A673 (cell line): ENCODE measurements at regions not wholly inside any gene's neighbourhood (a gene's known extent, or its start where the extent isn't known, plus 50 kb on each side); places are given as distances from the start of the nearest gene placed in this dataset.

Experiments
- BruUV-seq: library from RNA; stranded (reverse); fragments of 400-500 nt; replicated peaks from 2 replicates; lab custom pipeline; 2021; lab: Mats Ljungman, UMichigan
- CTCF ChIA-PET: fragments of 300-600 bp; sonication (Branson Sonifier 250); formaldehyde crosslinking; loops from one replicate; lab custom pipeline; 2022; ENCODE audit warnings: antibody characterized with exemption; lab: Charles Lee
- POLR2A ChIA-PET: fragments of 300-600 bp; sonication (Branson Sonifier 250); formaldehyde crosslinking; loops from one replicate; lab custom pipeline; 2022; ENCODE audit warnings: antibody characterized with exemption; ENCODE audit not compliant: low non-redundant PET; lab: Charles Lee
- DNase-seq: peaks from one replicate; pipeline ENCODE4 v3.0.0-alpha.2; 2015; ENCODE audit warnings: low spot score
- H3K27ac ChIP-seq: fragments of 200-600 bp; sonication (generic); 2 replicates; pipeline ENCODE4 v1.5.1; 2016; ENCODE audit warnings: mixed run types, low read depth, mild to moderate bottlenecking, mixed read lengths, antibody characterized with exemption, low read length; ENCODE audit not compliant: poor library complexity, severe bottlenecking
- H3K27me3 ChIP-seq: fragments of 200-600 bp; sonication (generic); replicated peaks from 2 replicates; pipeline ENCODE4 v1.6.1; 2017; ENCODE audit warnings: mixed run types, low read depth, mild to moderate bottlenecking, mixed read lengths, antibody characterized with exemption, low read length; ENCODE audit not compliant: insufficient read depth, poor library complexity
- H3K36me3 ChIP-seq: fragments of 200-600 bp; sonication (generic); 2 replicates; pipeline ENCODE4 v1.6.1; 2016; ENCODE audit warnings: mixed run types, mild to moderate bottlenecking, mixed read lengths, antibody characterized with exemption, low read length; ENCODE audit not compliant: insufficient read depth, poor library complexity, severe bottlenecking
- H3K4me1 ChIP-seq: fragments of 200-600 bp; sonication (generic); 2 replicates; pipeline ENCODE4 v1.6.1; 2017; ENCODE audit warnings: mixed run types, mild to moderate bottlenecking, mixed read lengths, antibody characterized with exemption, low read length; ENCODE audit not compliant: insufficient read depth, poor library complexity, severe bottlenecking
- H3K4me3 ChIP-seq: fragments of 200-600 bp; sonication (generic); 2 replicates; pipeline ENCODE4 v1.5.1; 2016; ENCODE audit warnings: low read depth, mixed run types, mild to moderate bottlenecking, mixed read lengths, low read length; ENCODE audit not compliant: poor library complexity, severe bottlenecking
- H3K9me3 ChIP-seq: fragments of 200-600 bp; sonication (generic); 2 replicates; pipeline ENCODE4 v1.6.1; 2016; ENCODE audit warnings: mixed run types, low read depth, mild to moderate bottlenecking, mixed read lengths, antibody characterized with exemption, low read length; ENCODE audit not compliant: poor library complexity, severe bottlenecking
- EZH2 ChIP-seq: fragments of 200-600 bp; sonication (generic); IDR thresholded peaks from 2 replicates; pipeline ENCODE4 v1.6.1; 2017; ENCODE audit warnings: borderline replicate concordance, low read depth, mild to moderate bottlenecking, mixed read lengths, antibody characterized with exemption, low read length; ENCODE audit not compliant: poor library complexity, severe bottlenecking
- intact Hi-C: fragments of 100-400 bp; cut with micrococcal nuclease; formaldehyde crosslinking; loops from one replicate; pipeline ENCODE4 v1.10.0; 2022; ENCODE audit not compliant: unreplicated experiment
- TF ChIP-seq, protein P1 (sequence below): fragments of 300-800, 200-600 bp; sonication (generic); conservative IDR thresholded peaks from 2 replicates; pipeline ENCODE4 v1.5.1; 2017; ENCODE audit warnings: low read depth, mild to moderate bottlenecking, antibody characterized with exemption, low read length, moderate library complexity, mixed read lengths

GRCh38 chr3:159733194-159733860, 255.3 kb upstream of the IL12A start:
- peaks cover 10% of the 10 kb centered on the region for H3K4me1 ChIP-seq
- no peaks in the 10 kb centered on the region for H3K9me3 ChIP-seq
- H3K27me3 ChIP-seq, result no peaks in the 10 kb centered on the region
- no peak for TF ChIP-seq EZH2
- TF ChIP-seq, protein P1, sequence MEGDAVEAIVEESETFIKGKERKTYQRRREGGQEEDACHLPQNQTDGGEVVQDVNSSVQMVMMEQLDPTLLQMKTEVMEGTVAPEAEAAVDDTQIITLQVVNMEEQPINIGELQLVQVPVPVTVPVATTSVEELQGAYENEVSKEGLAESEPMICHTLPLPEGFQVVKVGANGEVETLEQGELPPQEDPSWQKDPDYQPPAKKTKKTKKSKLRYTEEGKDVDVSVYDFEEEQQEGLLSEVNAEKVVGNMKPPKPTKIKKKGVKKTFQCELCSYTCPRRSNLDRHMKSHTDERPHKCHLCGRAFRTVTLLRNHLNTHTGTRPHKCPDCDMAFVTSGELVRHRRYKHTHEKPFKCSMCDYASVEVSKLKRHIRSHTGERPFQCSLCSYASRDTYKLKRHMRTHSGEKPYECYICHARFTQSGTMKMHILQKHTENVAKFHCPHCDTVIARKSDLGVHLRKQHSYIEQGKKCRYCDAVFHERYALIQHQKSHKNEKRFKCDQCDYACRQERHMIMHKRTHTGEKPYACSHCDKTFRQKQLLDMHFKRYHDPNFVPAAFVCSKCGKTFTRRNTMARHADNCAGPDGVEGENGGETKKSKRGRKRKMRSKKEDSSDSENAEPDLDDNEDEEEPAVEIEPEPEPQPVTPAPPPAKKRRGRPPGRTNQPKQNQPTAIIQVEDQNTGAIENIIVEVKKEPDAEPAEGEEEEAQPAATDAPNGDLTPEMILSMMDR, result no peak
- H3K36me3 ChIP-seq, result no peaks in the 10 kb centered on the region
- no peak overlapping the region for H3K4me3 ChIP-seq
- no TSS peak for BruUV-seq
- intact Hi-C loops, result no loop called here
- CTCF ChIA-PET, result no interaction called here
- H3K27ac ChIP-seq, result no peak overlapping the region
- peak; percentile 48 for DNase-seq
- POLR2A ChIA-PET, result no interaction called here

DNA sequence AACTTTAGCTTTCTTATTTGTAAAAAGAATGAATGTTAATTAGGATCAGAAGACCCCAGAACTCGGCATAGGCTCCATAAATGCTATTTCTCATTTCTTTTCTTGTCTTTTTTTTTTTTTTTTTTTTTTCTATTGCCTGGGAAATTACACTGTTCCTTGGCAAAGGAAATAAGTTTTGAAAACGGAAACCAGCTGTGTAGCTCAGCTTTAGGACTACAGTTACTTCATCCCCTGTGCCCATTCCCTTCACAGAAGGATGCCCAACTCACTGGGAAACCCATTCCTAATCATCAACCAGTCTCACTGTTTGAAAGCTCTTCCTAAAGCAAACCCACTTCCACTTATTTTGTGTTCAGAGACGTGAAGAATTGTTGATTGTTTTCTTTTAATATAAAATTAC, 254.0 kb upstream of the IL12A start:
- Histone ChIP-seq H3K36me3 (no peaks in the 10 kb centered on the region), H3K27ac (no peak overlapping the region), H3K4me1 (peaks cover 10% of the 10 kb centered on the region), H3K9me3 (no peaks in the 10 kb centered on the region), H3K4me3 (no peak overlapping the region), H3K27me3 (no peaks in the 10 kb centered on the region)
- CTCF ChIA-PET, result no interaction called here
- intact Hi-C loops, result no loop called here
- TF ChIP-seq, protein P1, result no peak
- no peak for TF ChIP-seq EZH2
- DNase-seq, result no peak
- POLR2A ChIA-PET, result no interaction called here
- BruUV-seq, result no TSS peak

- CTCF ChIA-PET, result no interaction called here
- H3K4me3 ChIP-seq, result no peak overlapping the region
- H3K36me3 ChIP-seq, result no peaks in the 10 kb centered on the region
- BruUV-seq, result no TSS peak
- no peak overlapping the region for H3K27ac ChIP-seq
- POLR2A ChIA-PET, result no interaction called here
- no peaks in the 10 kb centered on the region for H3K4me1 ChIP-seq
- no peaks in the 10 kb centered on the region for H3K9me3 ChIP-seq
- no peaks in the 10 kb centered on the region for H3K27me3 ChIP-seq
- no peak for TF ChIP-seq EZH2
- TF ChIP-seq, protein P1, result no peak
- no peak for DNase-seq
- intact Hi-C loops, result no loop called here
Measured at GRCh38 chr3:159739166-159739565, 249.5 kb upstream of the IL12A start.
